ENCODE measurements at regions not wholly inside any gene's neighbourhood (a gene's known extent, or its start where the extent isn't known, plus 50 kb on each side); places are given as distances from the start of the nearest gene placed in this dataset.

DNA sequence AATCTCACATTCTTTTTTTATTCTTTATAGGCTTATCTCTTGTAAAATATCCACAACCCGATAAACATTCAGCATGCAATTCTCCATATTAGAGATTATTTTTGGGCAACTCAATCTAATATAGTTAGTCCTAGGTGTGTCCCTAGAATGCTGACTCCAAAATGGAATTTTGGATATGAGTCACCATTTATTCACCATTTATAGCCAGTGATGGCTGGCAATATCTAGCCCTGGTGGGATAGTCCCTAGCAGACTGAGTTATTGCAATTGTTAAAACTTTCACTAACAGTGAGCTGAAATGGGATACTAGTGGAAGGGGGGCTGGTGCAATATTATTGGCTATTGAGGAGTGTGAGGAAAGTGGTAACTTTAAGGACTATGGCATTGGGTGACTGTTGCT lies 401.6 kb downstream of the SLC4A3 start:
- Mint-ChIP-seq H3K9me3 (ENCODE audit: unreplicated experiment) (no peaks in the 10 kb centered on the region), H3K27ac (ENCODE audit: unreplicated experiment) (no peak overlapping the region), H3K4me3 (ENCODE audit: unreplicated experiment) (no peak overlapping the region), H3K4me1 (ENCODE audit: low read depth, unreplicated experiment) (no peaks in the 10 kb centered on the region), H3K36me3 (ENCODE audit: unreplicated experiment) (peaks cover 6% of the 10 kb centered on the region), H3K27me3 (ENCODE audit: unreplicated experiment) (peaks cover 4% of the 10 kb centered on the region)
- DNase-seq, result no peak
- TF ChIP-seq, protein P1, sequence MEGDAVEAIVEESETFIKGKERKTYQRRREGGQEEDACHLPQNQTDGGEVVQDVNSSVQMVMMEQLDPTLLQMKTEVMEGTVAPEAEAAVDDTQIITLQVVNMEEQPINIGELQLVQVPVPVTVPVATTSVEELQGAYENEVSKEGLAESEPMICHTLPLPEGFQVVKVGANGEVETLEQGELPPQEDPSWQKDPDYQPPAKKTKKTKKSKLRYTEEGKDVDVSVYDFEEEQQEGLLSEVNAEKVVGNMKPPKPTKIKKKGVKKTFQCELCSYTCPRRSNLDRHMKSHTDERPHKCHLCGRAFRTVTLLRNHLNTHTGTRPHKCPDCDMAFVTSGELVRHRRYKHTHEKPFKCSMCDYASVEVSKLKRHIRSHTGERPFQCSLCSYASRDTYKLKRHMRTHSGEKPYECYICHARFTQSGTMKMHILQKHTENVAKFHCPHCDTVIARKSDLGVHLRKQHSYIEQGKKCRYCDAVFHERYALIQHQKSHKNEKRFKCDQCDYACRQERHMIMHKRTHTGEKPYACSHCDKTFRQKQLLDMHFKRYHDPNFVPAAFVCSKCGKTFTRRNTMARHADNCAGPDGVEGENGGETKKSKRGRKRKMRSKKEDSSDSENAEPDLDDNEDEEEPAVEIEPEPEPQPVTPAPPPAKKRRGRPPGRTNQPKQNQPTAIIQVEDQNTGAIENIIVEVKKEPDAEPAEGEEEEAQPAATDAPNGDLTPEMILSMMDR (IDR thresholded peaks at IDR 0.05; ENCODE audit: partially characterized antibody, unreplicated experiment), result no peak

DNA sequence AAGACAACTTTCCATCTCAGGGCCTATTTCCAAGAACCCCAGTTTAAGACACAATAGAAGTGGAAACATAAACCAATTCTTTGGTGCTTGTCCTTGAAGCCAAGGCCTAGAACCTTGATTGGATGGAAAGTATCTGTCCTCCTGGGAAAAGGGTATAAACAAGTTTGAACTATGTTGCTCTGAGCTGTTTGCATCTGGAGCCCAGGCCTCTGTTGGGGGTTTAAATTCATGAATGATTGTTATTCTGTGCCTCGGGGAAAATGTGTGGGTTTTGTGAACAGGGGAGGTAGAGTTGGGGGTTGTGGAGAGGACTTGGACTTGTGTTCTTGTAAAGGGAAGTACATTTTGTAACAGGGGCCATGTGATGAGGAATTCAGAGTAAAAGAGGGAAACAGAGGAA lies 406.1 kb downstream of the SLC4A3 start:
- Mint-ChIP-seq H3K36me3 (ENCODE audit: unreplicated experiment) (peaks cover 5% of the 10 kb centered on the region), H3K27ac (ENCODE audit: unreplicated experiment) (no peak overlapping the region), H3K4me3 (ENCODE audit: unreplicated experiment) (no peak overlapping the region), H3K9me3 (ENCODE audit: unreplicated experiment) (no peaks in the 10 kb centered on the region), H3K4me1 (ENCODE audit: low read depth, unreplicated experiment) (no peaks in the 10 kb centered on the region), H3K27me3 (ENCODE audit: unreplicated experiment) (peaks cover 4% of the 10 kb centered on the region)
- TF ChIP-seq, protein P1 (IDR thresholded peaks at IDR 0.05; ENCODE audit: partially characterized antibody, unreplicated experiment), result no peak
- DNase-seq, result no peak

DNA sequence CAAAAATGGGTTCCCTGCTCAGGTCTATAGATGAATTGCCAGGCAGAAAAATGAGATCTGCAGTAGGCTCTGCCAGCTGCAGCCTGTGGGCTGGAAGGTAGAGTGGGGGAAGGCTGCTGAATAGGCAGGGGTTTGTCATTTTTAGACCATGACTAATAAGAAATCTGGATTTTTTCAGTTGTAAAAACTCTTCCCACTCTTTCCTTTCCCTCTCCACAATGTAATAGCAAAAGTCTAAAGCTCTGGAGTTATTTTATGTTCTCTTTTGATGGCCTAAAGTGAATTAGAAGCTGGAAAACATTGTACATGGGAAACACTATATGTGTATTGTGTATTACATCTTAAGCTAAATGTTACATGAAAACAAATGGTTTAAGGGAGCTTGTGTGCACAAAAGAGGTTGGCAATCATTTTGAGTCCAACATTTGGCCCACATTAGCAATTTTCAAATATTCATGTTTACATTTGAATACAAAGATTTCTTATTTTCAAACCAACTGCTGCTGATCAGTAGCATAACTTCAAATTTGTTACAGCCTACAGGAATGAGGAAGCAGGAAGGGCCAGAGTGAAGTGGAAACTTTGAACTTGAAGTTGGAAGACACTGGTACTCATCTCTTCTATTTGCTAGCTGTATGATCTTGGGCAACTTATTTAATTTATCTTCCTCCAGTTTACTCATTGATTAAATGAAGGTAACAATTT lies 407.1 kb downstream of the SLC4A3 start:
- Mint-ChIP-seq H3K9me3 (ENCODE audit: unreplicated experiment) (no peaks in the 10 kb centered on the region), H3K4me1 (ENCODE audit: low read depth, unreplicated experiment) (no peaks in the 10 kb centered on the region), H3K27ac (ENCODE audit: unreplicated experiment) (no peak overlapping the region), H3K27me3 (ENCODE audit: unreplicated experiment) (peaks cover 4% of the 10 kb centered on the region), H3K36me3 (ENCODE audit: unreplicated experiment) (peaks cover 5% of the 10 kb centered on the region), H3K4me3 (ENCODE audit: unreplicated experiment) (no peak overlapping the region)
- DNase-seq, result no peak
- TF ChIP-seq, protein P1 (IDR thresholded peaks at IDR 0.05; ENCODE audit: partially characterized antibody, unreplicated experiment), result no peak

DNA sequence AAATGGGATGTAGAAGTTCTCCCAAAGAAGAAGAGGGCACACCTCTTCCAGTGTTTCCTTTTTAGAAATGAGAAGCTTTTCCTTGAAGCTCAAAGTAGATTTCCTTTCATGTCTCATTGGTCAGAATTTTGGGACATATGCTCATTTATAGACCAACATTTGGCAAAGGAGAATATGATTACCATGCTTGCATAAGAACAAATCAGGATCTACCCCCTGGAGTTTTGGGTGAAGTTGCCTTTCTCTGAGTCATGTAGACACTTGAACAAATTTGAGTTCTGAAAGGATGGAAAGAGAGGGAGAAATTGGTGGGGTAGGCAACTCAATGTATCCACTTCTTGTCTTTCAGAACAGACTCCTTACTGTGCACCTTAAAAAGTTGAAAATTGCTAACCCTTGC lies 409.0 kb downstream of the SLC4A3 start:
- DNase-seq, result no peak
- TF ChIP-seq, protein P1 (IDR thresholded peaks at IDR 0.05; ENCODE audit: partially characterized antibody, unreplicated experiment), result no peak
- H3K36me3 Mint-ChIP-seq (ENCODE audit: unreplicated experiment), result peaks cover 5% of the 10 kb centered on the region
- no peaks in the 10 kb centered on the region for H3K27me3 Mint-ChIP-seq (ENCODE audit: unreplicated experiment)
- H3K4me3 Mint-ChIP-seq (ENCODE audit: unreplicated experiment), result no peak overlapping the region
- no peaks in the 10 kb centered on the region for H3K9me3 Mint-ChIP-seq (ENCODE audit: unreplicated experiment)
- no peak overlapping the region for H3K27ac Mint-ChIP-seq (ENCODE audit: unreplicated experiment)
- peaks cover 2% of the 10 kb centered on the region for H3K4me1 Mint-ChIP-seq (ENCODE audit: low read depth, unreplicated experiment)

DNA sequence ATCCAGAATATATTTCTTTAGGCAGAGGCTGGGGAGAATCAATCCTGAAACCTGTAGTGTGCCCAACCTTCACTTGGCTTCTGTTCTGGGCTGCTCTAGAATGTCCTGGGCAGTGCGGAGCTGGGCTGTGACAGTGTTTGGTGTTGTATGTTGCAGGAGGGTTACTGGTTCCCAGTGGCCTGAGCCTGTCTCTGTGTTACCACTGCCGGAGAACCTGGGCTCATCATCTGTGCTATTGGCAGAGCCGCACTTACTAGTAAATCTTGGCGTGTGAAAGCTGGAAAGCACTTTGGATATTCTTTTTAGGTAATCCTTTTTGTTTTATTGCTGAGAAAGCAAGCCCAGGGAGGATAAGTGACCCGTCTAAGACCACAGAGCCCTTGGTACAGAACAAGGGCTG lies 412.9 kb downstream of the SLC4A3 start:
- Mint-ChIP-seq H3K9me3 (ENCODE audit: unreplicated experiment) (peaks cover 2% of the 10 kb centered on the region), H3K27ac (ENCODE audit: unreplicated experiment) (no peak overlapping the region), H3K27me3 (ENCODE audit: unreplicated experiment) (no peaks in the 10 kb centered on the region), H3K4me1 (ENCODE audit: low read depth, unreplicated experiment) (peaks cover 20% of the 10 kb centered on the region), H3K4me3 (ENCODE audit: unreplicated experiment) (no peak overlapping the region), H3K36me3 (ENCODE audit: unreplicated experiment) (no peaks in the 10 kb centered on the region)
- DNase-seq, result no peak
- TF ChIP-seq, protein P1 (IDR thresholded peaks at IDR 0.05; ENCODE audit: partially characterized antibody, unreplicated experiment), result no peak
